ENCODE measurements at regions not wholly inside any gene's neighbourhood (a gene's known extent, or its start where the extent isn't known, plus 50 kb on each side); places are given as distances from the start of the nearest gene placed in this dataset.
"Not testable (repeated sequence)": the region's sequence is repeated elsewhere in the genome, so short reads cannot be mapped to it uniquely, and the experiment has no call there.

GRCh38 chr6:79810185-79810705 is 137.1 kb downstream of the ELOVL4 start:
- DNase-seq (ENCODE audit: low spot score), result no peak

GRCh38 chr6:79808921-79809320 is 138.4 kb downstream of the ELOVL4 start:
- no peak for DNase-seq (ENCODE audit: low spot score)

- DNase-seq (ENCODE audit: low spot score), result not testable (repeated sequence)
These were observed 140.7 kb downstream of the ELOVL4 start for GRCh38 chr6:79806661-79807060.

GRCh38 chr6:79804732-79805131 is 142.6 kb downstream of the ELOVL4 start:
- DNase-seq (ENCODE audit: low spot score), result no peak

- DNase-seq (ENCODE audit: low spot score), result no peak
These were observed 143.4 kb downstream of the ELOVL4 start for GRCh38 chr6:79803917-79804316.

GRCh38 chr6:79802657-79803300 is 144.6 kb downstream of the ELOVL4 start:
- DNase-seq (ENCODE audit: low spot score), result no peak

- DNase-seq (ENCODE audit: low spot score), result no peak
These were observed 146.0 kb downstream of the ELOVL4 start for GRCh38 chr6:79801362-79801761.

- DNase-seq (ENCODE audit: low spot score), result no peak
These were observed 148.5 kb downstream of the ELOVL4 start for GRCh38 chr6:79798841-79799240.

- no peak for DNase-seq (ENCODE audit: low spot score)
These were observed 149.4 kb downstream of the ELOVL4 start for GRCh38 chr6:79797912-79798311.

GRCh38 chr6:79797163-79797764 is 150.1 kb downstream of the ELOVL4 start:
- no peak for DNase-seq (ENCODE audit: low spot score)

GRCh38 chr6:79796197-79796596 is 151.2 kb downstream of the ELOVL4 start:
- no peak for DNase-seq (ENCODE audit: low spot score)

GRCh38 chr6:79789896-79790295 is 157.5 kb downstream of the ELOVL4 start:
- peak; percentile 23 for DNase-seq (ENCODE audit: low spot score)

- DNase-seq (ENCODE audit: low spot score), result no peak
These were observed 157.6 kb downstream of the SH3BGRL2 start for GRCh38 chr6:79788756-79789155.

- no peak for DNase-seq (ENCODE audit: low spot score)
These were observed 156.5 kb downstream of the SH3BGRL2 start for GRCh38 chr6:79787626-79788025.

GRCh38 chr6:79784395-79784753 is 153.2 kb downstream of the SH3BGRL2 start:
- DNase-seq (ENCODE audit: low spot score), result no peak

- peak; percentile 22 for DNase-seq (ENCODE audit: low spot score)
These were observed 152.7 kb downstream of the SH3BGRL2 start for GRCh38 chr6:79783670-79784394.

- DNase-seq (ENCODE audit: low spot score), result no peak
These were observed 151.9 kb downstream of the SH3BGRL2 start for GRCh38 chr6:79782792-79783580.

GRCh38 chr6:79781916-79782315 is 150.8 kb downstream of the SH3BGRL2 start:
- DNase-seq (ENCODE audit: low spot score), result no peak

- no peak for DNase-seq (ENCODE audit: low spot score)
These were observed 149.8 kb downstream of the SH3BGRL2 start for GRCh38 chr6:79780881-79781280.

GRCh38 chr6:79778816-79779215 is 147.7 kb downstream of the SH3BGRL2 start:
- no peak for DNase-seq (ENCODE audit: low spot score)

GRCh38 chr6:79777713-79778579 is 146.8 kb downstream of the SH3BGRL2 start:
- DNase-seq (ENCODE audit: low spot score), result peak; percentile 82

All from kidney tubule cell (primary cell).